NCI-H226 (cell line): ENCODE measurements at regions not wholly inside any gene's neighbourhood (a gene's known extent, or its start where the extent isn't known, plus 50 kb on each side); places are given as distances from the start of the nearest gene placed in this dataset.

Source experiments
- DNase-seq: peaks from one replicate; pipeline ENCODE4 v3.0.0-alpha.2; 2015

- no peak for DNase-seq
Observed at GRCh38 chr19:30154410-30154809, 212.4 kb downstream of the URI1 start.

- no peak for DNase-seq
Observed at GRCh38 chr19:30155381-30156200, 213.6 kb downstream of the URI1 start.

- DNase-seq, result no peak
Observed at GRCh38 chr19:30156646-30157045, 214.6 kb downstream of the URI1 start.

- DNase-seq, result no peak
Observed at GRCh38 chr19:30158067-30158892, 213.9 kb upstream of the ZNF536 start.

GRCh38 chr19:30158893-30159245, 213.3 kb upstream of the ZNF536 start:
- no peak for DNase-seq

GRCh38 chr19:30159636-30160035, 212.5 kb upstream of the ZNF536 start:
- DNase-seq, result no peak

GRCh38 chr19:30160426-30160825, 211.8 kb upstream of the ZNF536 start:
- DNase-seq, result no peak

- no peak for DNase-seq
Observed at GRCh38 chr19:30161021-30161655, 211.0 kb upstream of the ZNF536 start.

- DNase-seq, result no peak
Observed at GRCh38 chr19:30161770-30162169, 210.4 kb upstream of the ZNF536 start.

GRCh38 chr19:30162718-30163117, 209.5 kb upstream of the ZNF536 start:
- DNase-seq, result no peak

- no peak for DNase-seq
Observed at GRCh38 chr19:30163663-30164062, 208.5 kb upstream of the ZNF536 start.

- no peak for DNase-seq
Observed at GRCh38 chr19:30165228-30165813, 206.9 kb upstream of the ZNF536 start.

- no peak for DNase-seq
Observed at GRCh38 chr19:30167206-30167868, 204.8 kb upstream of the ZNF536 start.

- no peak for DNase-seq
Observed at GRCh38 chr19:30167976-30168635, 204.1 kb upstream of the ZNF536 start.

GRCh38 chr19:30168760-30169159, 203.4 kb upstream of the ZNF536 start:
- no peak for DNase-seq

- DNase-seq, result no peak
Observed at GRCh38 chr19:30169196-30169900, 202.8 kb upstream of the ZNF536 start.

GRCh38 chr19:30170081-30170480, 202.1 kb upstream of the ZNF536 start:
- DNase-seq, result no peak

- no peak for DNase-seq
Observed at GRCh38 chr19:30170495-30171137, 201.6 kb upstream of the ZNF536 start.

GRCh38 chr19:30171138-30171635, 201.0 kb upstream of the ZNF536 start:
- no peak for DNase-seq

GRCh38 chr19:30171795-30172612, 200.2 kb upstream of the ZNF536 start:
- DNase-seq, result no peak
